Hepatocyte (in vitro differentiated cells): ENCODE measurements at regions not wholly inside any gene's neighbourhood (a gene's known extent, or its start where the extent isn't known, plus 50 kb on each side); places are given as distances from the start of the nearest gene placed in this dataset.
"Not testable (repeated sequence)": the region's sequence is repeated elsewhere in the genome, so short reads cannot be mapped to it uniquely, and the experiment has no call there.

Experiments
- EZH2 ChIP-seq: fragments of 200-600 bp; sonication (generic); IDR thresholded peaks from 2 replicates; pipeline ENCODE4 v1.6.1; 2016; ENCODE audit warnings: antibody characterized with exemption, mild to moderate bottlenecking, borderline replicate concordance
- EZH2phosphoT487 ChIP-seq: fragments of 200-600 bp; sonication (generic); IDR thresholded peaks from one replicate; pipeline ENCODE4 v1.6.1; 2018; ENCODE audit warnings: antibody characterized with exemption, mild to moderate bottlenecking, low read depth, moderate library complexity; ENCODE audit not compliant: unreplicated experiment, severe bottlenecking
- TF ChIP-seq, protein P1 (sequence below): fragments of 200-600 bp; sonication (generic); IDR thresholded peaks from 2 replicates; pipeline ENCODE4 v1.5.1; 2016; ENCODE audit warnings: antibody characterized with exemption, mild to moderate bottlenecking; ENCODE audit not compliant: poor library complexity

- TF ChIP-seq, protein P1, sequence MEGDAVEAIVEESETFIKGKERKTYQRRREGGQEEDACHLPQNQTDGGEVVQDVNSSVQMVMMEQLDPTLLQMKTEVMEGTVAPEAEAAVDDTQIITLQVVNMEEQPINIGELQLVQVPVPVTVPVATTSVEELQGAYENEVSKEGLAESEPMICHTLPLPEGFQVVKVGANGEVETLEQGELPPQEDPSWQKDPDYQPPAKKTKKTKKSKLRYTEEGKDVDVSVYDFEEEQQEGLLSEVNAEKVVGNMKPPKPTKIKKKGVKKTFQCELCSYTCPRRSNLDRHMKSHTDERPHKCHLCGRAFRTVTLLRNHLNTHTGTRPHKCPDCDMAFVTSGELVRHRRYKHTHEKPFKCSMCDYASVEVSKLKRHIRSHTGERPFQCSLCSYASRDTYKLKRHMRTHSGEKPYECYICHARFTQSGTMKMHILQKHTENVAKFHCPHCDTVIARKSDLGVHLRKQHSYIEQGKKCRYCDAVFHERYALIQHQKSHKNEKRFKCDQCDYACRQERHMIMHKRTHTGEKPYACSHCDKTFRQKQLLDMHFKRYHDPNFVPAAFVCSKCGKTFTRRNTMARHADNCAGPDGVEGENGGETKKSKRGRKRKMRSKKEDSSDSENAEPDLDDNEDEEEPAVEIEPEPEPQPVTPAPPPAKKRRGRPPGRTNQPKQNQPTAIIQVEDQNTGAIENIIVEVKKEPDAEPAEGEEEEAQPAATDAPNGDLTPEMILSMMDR = not testable (repeated sequence)
- not testable (repeated sequence) for TF ChIP-seq EZH2, EZH2phosphoT487
These were observed 5435.0 kb upstream of the TPTE start for GRCh38 chr21:5086416-5086815.
